ENCODE measurements at regions not wholly inside any gene's neighbourhood (a gene's known extent, or its start where the extent isn't known, plus 50 kb on each side); places are given as distances from the start of the nearest gene placed in this dataset.

DNA sequence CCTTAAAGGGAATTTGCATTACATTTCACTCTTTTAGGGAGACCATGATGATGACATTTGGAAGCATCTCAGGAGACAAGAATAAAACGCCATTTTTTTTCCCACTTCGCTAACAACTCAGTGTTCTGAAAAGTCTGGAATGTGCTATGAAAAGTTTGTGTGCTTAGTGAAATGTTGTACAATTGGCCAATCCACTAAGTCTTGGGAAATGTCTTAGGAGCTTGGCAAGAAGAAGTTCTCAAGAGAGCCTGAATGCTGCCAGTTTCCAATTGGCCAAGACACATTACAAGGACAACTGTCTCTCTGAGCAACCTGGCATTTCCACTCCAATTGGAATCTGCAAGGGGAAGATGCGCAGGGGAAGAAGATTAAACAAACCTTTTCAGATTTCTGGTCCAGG lies 401.8 kb downstream of the RWDD3 start:
- no peak for TF ChIP-seq EZH2 (IDR thresholded peaks at IDR 0.05)
- no peak for TF ChIP-seq POLR2AphosphoS5 (IDR thresholded peaks at IDR 0.05; ENCODE audit: borderline replicate concordance, low read depth, low read length)

Data from SK-N-MC (cell line).